GM23338 (cell line): ENCODE measurements at regions not wholly inside any gene's neighbourhood (a gene's known extent, or its start where the extent isn't known, plus 50 kb on each side); places are given as distances from the start of the nearest gene placed in this dataset.

ENCODE experiments used
- ATAC-seq: fragments of 200-7000 bp; cut with Tn5 transposase; 3 replicates; pipeline ENCODE4 v1.9.1; 2020
- DNase-seq: peaks from one replicate; pipeline ENCODE4 v3.0.0-alpha.2; 2015; ENCODE audit warnings: low spot score
- H2AFZ ChIP-seq: fragments of 200-600 bp; sonication (generic); 2 replicates; pipeline ENCODE4 v1.8.0; 2016; ENCODE audit warnings: antibody characterized with exemption, mild to moderate bottlenecking, moderate library complexity
- H3F3A ChIP-seq: fragments of 200-600 bp; sonication (generic); replicated peaks from 2 replicates; pipeline ENCODE4 v1.8.0; 2017; ENCODE audit warnings: antibody characterized with exemption, mixed run types, low read depth
- H3K27ac ChIP-seq: fragments of 200-600 bp; sonication (generic); 2 replicates; pipeline ENCODE4 v1.6.1; 2016; ENCODE audit warnings: low read depth
- H3K27me3 ChIP-seq: fragments of 200-600 bp; sonication (generic); 2 replicates; pipeline ENCODE4 v1.8.0; 2016; ENCODE audit warnings: mild to moderate bottlenecking, mixed run types, moderate library complexity; ENCODE audit not compliant: insufficient read depth
- H3K36me3 ChIP-seq: fragments of 200-600 bp; sonication (generic); 2 replicates; pipeline ENCODE4 v1.8.0; 2016; ENCODE audit warnings: mild to moderate bottlenecking; ENCODE audit not compliant: insufficient read depth
- H3K4me1 ChIP-seq: fragments of 200-600 bp; sonication (generic); 2 replicates; pipeline ENCODE4 v1.8.0; 2016; ENCODE audit warnings: mild to moderate bottlenecking, moderate library complexity; ENCODE audit not compliant: insufficient read depth
- H3K4me2 ChIP-seq: fragments of 200-600 bp; sonication (generic); 2 replicates; pipeline ENCODE4 v1.7.1; 2017; ENCODE audit warnings: mixed run types
- H3K4me3 ChIP-seq: fragments of 200-600 bp; sonication (generic); 2 replicates; pipeline ENCODE4 v1.6.1; 2016; ENCODE audit warnings: mixed run types
- H3K79me2 ChIP-seq: fragments of 200-600 bp; sonication (generic); replicated peaks from 2 replicates; pipeline ENCODE4 v1.8.0; 2017; ENCODE audit warnings: mild to moderate bottlenecking; ENCODE audit not compliant: insufficient read depth
- H3K9me2 ChIP-seq: fragments of 200-600 bp; sonication (generic); 2 replicates; pipeline ENCODE4 v1.8.0; 2017; ENCODE audit not compliant: insufficient read depth
- H4K20me1 ChIP-seq: fragments of 200-600 bp; sonication (generic); replicated peaks from 2 replicates; pipeline ENCODE4 v1.8.0; 2017; ENCODE audit warnings: mild to moderate bottlenecking; ENCODE audit not compliant: insufficient read depth
- H3K27ac Mint-ChIP-seq: 2 replicates; pipeline ENCODE4 v1.8.0; 2020; ENCODE audit warnings: inconsistent platforms, mild to moderate bottlenecking, moderate library complexity, mixed read lengths
- H3K27me3 Mint-ChIP-seq: 3 replicates; pipeline ENCODE4 v1.8.0; 2022; ENCODE audit warnings: low read depth, mild to moderate bottlenecking, moderate library complexity, mixed read lengths, inconsistent platforms; ENCODE audit not compliant: insufficient read depth, poor library complexity
- H3K36me3 Mint-ChIP-seq: 3 replicates; pipeline ENCODE4 v1.8.0; 2021; ENCODE audit warnings: low read depth, mild to moderate bottlenecking, inconsistent platforms, moderate library complexity, mixed read lengths
- H3K4me1 Mint-ChIP-seq: 3 replicates; pipeline ENCODE4 v1.8.0; 2020; ENCODE audit warnings: mild to moderate bottlenecking, inconsistent platforms, mixed read lengths
- H3K4me3 Mint-ChIP-seq: 3 replicates; pipeline ENCODE4 v1.8.0; 2021; ENCODE audit warnings: moderate library complexity, mild to moderate bottlenecking, inconsistent platforms, mixed read lengths
- H3K9me3 Mint-ChIP-seq: 3 replicates; pipeline ENCODE4 v1.8.0; 2020; ENCODE audit warnings: moderate library complexity, mild to moderate bottlenecking, inconsistent platforms, mixed read lengths
- CREB1 ChIP-seq: fragments of 250-450 bp; sonication (Bioruptor Pico); IDR thresholded peaks from 2 replicates; pipeline ENCODE4 v1.5.0; 2020; ENCODE audit warnings: low read depth, mild to moderate bottlenecking, moderate library complexity
- EZH2 ChIP-seq: fragments of 200-600 bp; sonication (generic); IDR thresholded peaks from one replicate; pipeline ENCODE4 v1.8.0; 2017; ENCODE audit warnings: antibody characterized with exemption, mild to moderate bottlenecking, low read depth; ENCODE audit not compliant: unreplicated experiment
- EZH2phosphoT487 ChIP-seq: fragments of 200-600 bp; sonication (generic); IDR thresholded peaks from one replicate; pipeline ENCODE4 v1.8.1; 2018; ENCODE audit warnings: antibody characterized with exemption; ENCODE audit not compliant: unreplicated experiment
- JUNB ChIP-seq: IDR thresholded peaks from one replicate; pipeline ENCODE4 v1.6.1; 2016; ENCODE audit warnings: antibody characterized with exemption; ENCODE audit not compliant: unreplicated experiment
- NANOG ChIP-seq: IDR thresholded peaks from 2 replicates; pipeline ENCODE4 v1.6.1; 2016; ENCODE audit warnings: antibody characterized with exemption, borderline replicate concordance
- POLR2AphosphoS5 ChIP-seq: IDR thresholded peaks from 2 replicates; pipeline ENCODE4 v1.6.1; 2016; ENCODE audit warnings: antibody characterized with exemption, low read depth
- REST ChIP-seq: IDR thresholded peaks from one replicate; pipeline ENCODE4 v1.6.1; 2018; ENCODE audit warnings: antibody characterized with exemption; ENCODE audit not compliant: unreplicated experiment
- STAT1 ChIP-seq: IDR thresholded peaks from one replicate; pipeline ENCODE4 v1.6.1; 2016; ENCODE audit warnings: antibody characterized with exemption; ENCODE audit not compliant: unreplicated experiment
- ZNF114 ChIP-seq: fragments of 250-450 bp; sonication (Bioruptor Pico); IDR thresholded peaks from 2 replicates; pipeline ENCODE4 v1.5.0; 2020; ENCODE audit warnings: mild to moderate bottlenecking, moderate library complexity
- ZNF331 ChIP-seq: fragments of 250-450 bp; sonication (Bioruptor Pico); IDR thresholded peaks from 2 replicates; pipeline ENCODE4 v1.5.0; 2020; ENCODE audit warnings: low read depth, mild to moderate bottlenecking, moderate library complexity
- ZNF462 ChIP-seq: fragments of 250-450 bp; sonication (Bioruptor Pico); IDR thresholded peaks from 2 replicates; pipeline ENCODE4 v1.5.0; 2020; ENCODE audit warnings: mild to moderate bottlenecking, moderate library complexity
- TF ChIP-seq, protein P1 (sequence below), 2 experiments: fragments of 200-600 bp in 1 of 2; sonication (generic) in 1 of 2; conservative IDR thresholded peaks; 2 replicates each; pipeline versions ENCODE4 v1.5.1 to v1.6.1; 2016 to 2017; ENCODE audit warnings: antibody characterized with exemption in 2 of 2, low read depth in 2 of 2, mild to moderate bottlenecking in 2 of 2, moderate library complexity in 1 of 2
- TF ChIP-seq, protein P2 (sequence below): IDR thresholded peaks from 2 replicates; pipeline ENCODE4 v1.6.1; 2016; ENCODE audit warnings: antibody characterized with exemption

- Histone ChIP-seq H3K4me2 (no peak overlapping the region), H3K27me3 (peaks cover 74% of the 10 kb centered on the region), H3K9me2 (no peaks in the 10 kb centered on the region), H3K79me2 (no peaks in the 10 kb centered on the region), H3K4me3 (no peak overlapping the region), H3K36me3 (no peaks in the 10 kb centered on the region), H3K4me1 (0 out of 2 replicates have a peak, but pooled peaks cover 9% of the 10 kb centered on the region), H4K20me1 (no peaks in the 10 kb centered on the region), H3K27ac (no peak overlapping the region), H2AFZ (no peak overlapping the region), H3F3A (no peaks in the 10 kb centered on the region)
- H3K9me3 Mint-ChIP-seq: peaks cover 34% of the 10 kb centered on the region
- H3K4me3 Mint-ChIP-seq: no peak overlapping the region
- peaks cover 70% of the 10 kb centered on the region for H3K27me3 Mint-ChIP-seq
- H3K36me3 Mint-ChIP-seq: peaks cover 17% of the 10 kb centered on the region
- no peak for DNase-seq
- no peak overlapping the region for H3K27ac Mint-ChIP-seq
- no peak for ATAC-seq
- no peak for TF ChIP-seq NANOG
- no peak for TF ChIP-seq REST
- TF ChIP-seq CREB1 (CRISPR knock-in tag): no peak
- TF ChIP-seq, protein P1, sequence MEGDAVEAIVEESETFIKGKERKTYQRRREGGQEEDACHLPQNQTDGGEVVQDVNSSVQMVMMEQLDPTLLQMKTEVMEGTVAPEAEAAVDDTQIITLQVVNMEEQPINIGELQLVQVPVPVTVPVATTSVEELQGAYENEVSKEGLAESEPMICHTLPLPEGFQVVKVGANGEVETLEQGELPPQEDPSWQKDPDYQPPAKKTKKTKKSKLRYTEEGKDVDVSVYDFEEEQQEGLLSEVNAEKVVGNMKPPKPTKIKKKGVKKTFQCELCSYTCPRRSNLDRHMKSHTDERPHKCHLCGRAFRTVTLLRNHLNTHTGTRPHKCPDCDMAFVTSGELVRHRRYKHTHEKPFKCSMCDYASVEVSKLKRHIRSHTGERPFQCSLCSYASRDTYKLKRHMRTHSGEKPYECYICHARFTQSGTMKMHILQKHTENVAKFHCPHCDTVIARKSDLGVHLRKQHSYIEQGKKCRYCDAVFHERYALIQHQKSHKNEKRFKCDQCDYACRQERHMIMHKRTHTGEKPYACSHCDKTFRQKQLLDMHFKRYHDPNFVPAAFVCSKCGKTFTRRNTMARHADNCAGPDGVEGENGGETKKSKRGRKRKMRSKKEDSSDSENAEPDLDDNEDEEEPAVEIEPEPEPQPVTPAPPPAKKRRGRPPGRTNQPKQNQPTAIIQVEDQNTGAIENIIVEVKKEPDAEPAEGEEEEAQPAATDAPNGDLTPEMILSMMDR (conservative IDR thresholded peaks at IDR 0.05; ENCODE audit: low read depth in 2 of 2): no peak
- no peak for TF ChIP-seq ZNF331 (CRISPR knock-in tag)
- TF ChIP-seq ZNF462: no peak
- TF ChIP-seq JUNB: no peak
- TF ChIP-seq POLR2AphosphoS5: no peak
- TF ChIP-seq STAT1: no peak
- no peak for TF ChIP-seq EZH2
- no peak for TF ChIP-seq EZH2phosphoT487
- TF ChIP-seq, protein P2, sequence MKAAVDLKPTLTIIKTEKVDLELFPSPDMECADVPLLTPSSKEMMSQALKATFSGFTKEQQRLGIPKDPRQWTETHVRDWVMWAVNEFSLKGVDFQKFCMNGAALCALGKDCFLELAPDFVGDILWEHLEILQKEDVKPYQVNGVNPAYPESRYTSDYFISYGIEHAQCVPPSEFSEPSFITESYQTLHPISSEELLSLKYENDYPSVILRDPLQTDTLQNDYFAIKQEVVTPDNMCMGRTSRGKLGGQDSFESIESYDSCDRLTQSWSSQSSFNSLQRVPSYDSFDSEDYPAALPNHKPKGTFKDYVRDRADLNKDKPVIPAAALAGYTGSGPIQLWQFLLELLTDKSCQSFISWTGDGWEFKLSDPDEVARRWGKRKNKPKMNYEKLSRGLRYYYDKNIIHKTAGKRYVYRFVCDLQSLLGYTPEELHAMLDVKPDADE: no peak
- TF ChIP-seq ZNF114: no peak
- H3K4me1 Mint-ChIP-seq: peaks cover 30% of the 10 kb centered on the region
Measured at GRCh38 chr12:132427174-132427768, 62.7 kb upstream of the FBRSL1 start.
